ENCODE measurements at regions not wholly inside any gene's neighbourhood (a gene's known extent, or its start where the extent isn't known, plus 50 kb on each side); places are given as distances from the start of the nearest gene placed in this dataset.

DNA sequence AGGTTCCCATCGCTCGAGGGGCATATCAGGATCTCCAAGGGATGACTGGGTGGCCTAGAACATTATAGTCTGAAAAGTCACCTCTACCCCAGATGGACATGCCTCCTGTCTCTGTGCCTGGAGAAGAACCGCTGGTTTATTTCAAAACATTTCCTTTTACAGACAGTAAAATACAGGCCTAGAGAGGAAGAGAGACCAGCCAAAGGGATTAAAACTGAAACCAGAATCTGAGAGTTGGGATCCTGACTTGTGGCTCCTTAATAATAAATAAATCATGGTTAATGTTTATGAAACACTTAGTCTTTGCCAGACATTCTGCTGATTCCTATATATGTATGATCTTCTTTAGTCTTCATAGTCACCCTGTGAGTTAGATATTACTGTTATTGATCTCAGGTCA, 153.7 kb downstream of the DDX1 start:
- H3K27ac ChIP-seq = no peak overlapping the region
- 70% methylated on average over 3 of the region's 3 CpGs for whole genome bisulfite sequencing (ENCODE audit: insufficient coverage, low coverage, low lambda C conversion rate, missing lambda C conversion rate)
- H3K36me3 ChIP-seq = no peaks in the 10 kb centered on the region
- DNase-seq = no peak
- H3K27me3 ChIP-seq = no peaks in the 10 kb centered on the region
- TF ChIP-seq POLR2A (IDR thresholded peaks at IDR 0.05) = no peak
- TF ChIP-seq, protein P1, sequence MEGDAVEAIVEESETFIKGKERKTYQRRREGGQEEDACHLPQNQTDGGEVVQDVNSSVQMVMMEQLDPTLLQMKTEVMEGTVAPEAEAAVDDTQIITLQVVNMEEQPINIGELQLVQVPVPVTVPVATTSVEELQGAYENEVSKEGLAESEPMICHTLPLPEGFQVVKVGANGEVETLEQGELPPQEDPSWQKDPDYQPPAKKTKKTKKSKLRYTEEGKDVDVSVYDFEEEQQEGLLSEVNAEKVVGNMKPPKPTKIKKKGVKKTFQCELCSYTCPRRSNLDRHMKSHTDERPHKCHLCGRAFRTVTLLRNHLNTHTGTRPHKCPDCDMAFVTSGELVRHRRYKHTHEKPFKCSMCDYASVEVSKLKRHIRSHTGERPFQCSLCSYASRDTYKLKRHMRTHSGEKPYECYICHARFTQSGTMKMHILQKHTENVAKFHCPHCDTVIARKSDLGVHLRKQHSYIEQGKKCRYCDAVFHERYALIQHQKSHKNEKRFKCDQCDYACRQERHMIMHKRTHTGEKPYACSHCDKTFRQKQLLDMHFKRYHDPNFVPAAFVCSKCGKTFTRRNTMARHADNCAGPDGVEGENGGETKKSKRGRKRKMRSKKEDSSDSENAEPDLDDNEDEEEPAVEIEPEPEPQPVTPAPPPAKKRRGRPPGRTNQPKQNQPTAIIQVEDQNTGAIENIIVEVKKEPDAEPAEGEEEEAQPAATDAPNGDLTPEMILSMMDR (IDR thresholded peaks at IDR 0.05) = no peak
- no peak overlapping the region for H3K4me3 ChIP-seq
- no peak for ATAC-seq
- H3K9me3 ChIP-seq = no peaks in the 10 kb centered on the region
- H3K4me1 ChIP-seq = no peaks in the 10 kb centered on the region
- intact Hi-C loops (cut with DNase I) = no loop called here

- Histone ChIP-seq H3K36me3 (no peaks in the 10 kb centered on the region), H3K27me3 (no peaks in the 10 kb centered on the region), H3K27ac (no peak overlapping the region), H3K4me1 (no peaks in the 10 kb centered on the region), H3K9me3 (no peaks in the 10 kb centered on the region), H3K4me3 (no peak overlapping the region)
- intact Hi-C loops (cut with DNase I) = no loop called here
- TF ChIP-seq POLR2A (IDR thresholded peaks at IDR 0.05) = no peak
- TF ChIP-seq, protein P1 (IDR thresholded peaks at IDR 0.05) = no peak
- 50% methylated on average over 1 of the region's 6 CpGs for WGBS (ENCODE audit: insufficient coverage, low coverage, low lambda C conversion rate, missing lambda C conversion rate)
- ATAC-seq (peak in 1 of 4 donors; percentile 20), DNase-seq (no peak)
These were observed 154.4 kb downstream of the DDX1 start for GRCh38 chr2:15745907-15746702.

DNA sequence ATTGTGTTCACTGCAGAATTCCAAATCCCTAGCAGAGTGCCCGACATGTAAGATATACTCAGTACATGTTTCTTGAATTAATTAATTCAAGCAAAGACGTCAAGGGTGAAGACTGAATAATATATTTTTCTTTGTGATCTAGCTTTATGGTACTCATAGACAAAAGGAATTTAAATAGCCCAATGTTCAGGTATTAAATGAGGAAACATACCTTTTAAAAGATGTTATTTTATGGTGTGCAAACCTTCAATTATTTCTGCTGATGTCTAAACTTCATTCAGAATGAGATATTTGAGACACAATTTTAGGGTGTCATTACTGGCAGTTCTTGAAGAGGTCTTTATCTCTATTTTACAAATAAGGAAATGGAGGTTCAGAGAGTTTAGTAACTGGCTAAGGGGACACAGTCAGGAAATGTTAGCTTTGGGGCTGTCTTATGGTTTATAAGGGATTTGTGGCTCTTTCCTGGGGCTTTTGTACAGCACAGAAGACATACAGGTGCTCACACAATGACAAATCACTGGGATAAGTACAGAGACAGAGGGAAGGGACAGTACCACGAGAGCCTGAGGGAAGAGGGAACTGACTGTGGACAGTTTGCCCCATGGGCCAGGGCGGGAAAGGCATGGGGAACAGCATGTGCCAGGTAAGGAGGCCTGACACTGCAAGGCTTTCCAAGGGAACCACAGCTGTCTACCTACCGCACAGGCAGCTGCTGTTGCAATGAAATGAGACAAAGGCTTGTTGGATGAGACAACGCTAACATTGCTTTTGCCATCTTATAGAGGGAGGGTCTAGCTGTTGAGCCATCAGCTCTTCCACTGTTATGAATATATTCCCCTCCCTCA, 155.3 kb downstream of the DDX1 start:
- Histone ChIP-seq H3K27me3 (no peaks in the 10 kb centered on the region), H3K4me3 (no peak overlapping the region), H3K9me3 (no peaks in the 10 kb centered on the region), H3K4me1 (no peaks in the 10 kb centered on the region), H3K36me3 (no peaks in the 10 kb centered on the region), H3K27ac (no peak overlapping the region)
- intact Hi-C loops (cut with DNase I) = no loop called here
- DNase-seq (no peak), ATAC-seq (no peak)
- WGBS (ENCODE audit: insufficient coverage, low coverage, low lambda C conversion rate, missing lambda C conversion rate) = 86% methylated on average over 6 of the region's 6 CpGs
- no peak for TF ChIP-seq POLR2A (IDR thresholded peaks at IDR 0.05)
- TF ChIP-seq, protein P1 (IDR thresholded peaks at IDR 0.05) = no peak

DNA sequence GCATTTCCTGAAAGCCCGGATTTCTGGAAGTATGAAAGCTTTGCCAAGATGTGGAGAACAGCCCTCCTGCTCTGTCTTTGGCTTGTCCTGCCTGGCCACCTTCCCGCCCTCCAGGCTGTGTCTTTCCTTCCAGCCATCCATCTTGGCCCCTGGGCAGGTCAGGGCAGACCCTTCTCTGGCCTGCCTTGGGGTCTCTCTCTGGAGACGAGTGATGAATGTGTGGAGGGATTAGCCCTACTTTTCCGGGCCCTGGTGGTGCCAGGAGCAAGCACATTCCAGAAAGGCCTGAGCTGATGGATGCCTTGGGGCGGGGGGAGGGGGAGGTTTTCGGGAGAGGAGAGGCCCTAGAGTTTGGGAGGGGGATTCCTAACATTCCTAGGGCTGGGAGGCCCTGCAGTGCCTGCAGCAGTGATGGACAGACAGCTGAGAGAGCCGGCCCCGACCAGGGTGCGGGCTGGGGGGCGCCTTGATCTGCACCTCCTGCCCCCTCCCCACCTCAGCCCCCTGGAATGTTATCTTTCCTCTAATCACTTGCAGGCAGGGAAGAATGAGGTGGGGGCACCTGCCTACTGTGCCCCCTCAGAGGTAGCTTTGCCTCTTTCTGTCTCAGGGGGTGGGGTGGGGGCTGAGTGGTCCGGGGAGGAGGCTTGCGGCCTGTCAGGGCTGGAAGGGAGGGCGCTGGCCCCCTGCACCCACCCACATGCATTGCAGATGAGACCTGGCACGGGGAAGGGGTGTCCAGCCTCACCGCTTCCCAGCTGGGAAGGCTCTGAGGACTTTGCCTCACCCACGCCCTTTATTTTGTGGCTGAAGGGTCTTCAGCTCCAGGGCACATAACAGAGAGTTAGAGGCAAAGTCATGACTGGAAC, 156.2 kb downstream of the DDX1 start:
- intact Hi-C loops (cut with DNase I) = no loop called here
- Histone ChIP-seq H3K36me3 (no peaks in the 10 kb centered on the region), H3K27ac (no peak overlapping the region), H3K27me3 (no peaks in the 10 kb centered on the region), H3K4me3 (no peak overlapping the region), H3K9me3 (no peaks in the 10 kb centered on the region), H3K4me1 (no peaks in the 10 kb centered on the region)
- TF ChIP-seq POLR2A (IDR thresholded peaks at IDR 0.05) = no peak
- TF ChIP-seq, protein P1 (IDR thresholded peaks at IDR 0.05) = no peak
- peak in 1 of 3 donors; percentile 6 for DNase-seq
- no peak for ATAC-seq
- 72% methylated on average over 10 of the region's 16 CpGs for WGBS (ENCODE audit: insufficient coverage, low coverage, low lambda C conversion rate, missing lambda C conversion rate)

All from right lobe of liver (tissue), 6 donors.